NCI-H345 (cell line): ENCODE measurements at regions not wholly inside any gene's neighbourhood (a gene's known extent, or its start where the extent isn't known, plus 50 kb on each side); places are given as distances from the start of the nearest gene placed in this dataset.

Experiments
- DNase-seq: peaks from one replicate; lab custom pipeline; 2025; lab: John Stamatoyannopoulos, UW

- DNase-seq, result no peak
Measured at GRCh38 chrX:71000139-71000538, 68.0 kb downstream of the SNX12 start.

GRCh38 chrX:70998411-70999027 lies 67.6 kb upstream of the SLC7A3 start:
- DNase-seq, result peak; percentile 8

- DNase-seq, result no peak
Measured at GRCh38 chrX:70995338-70995737, 64.4 kb upstream of the SLC7A3 start.

GRCh38 chrX:70988425-70988824 lies 57.5 kb upstream of the SLC7A3 start:
- no peak for DNase-seq
